ENCODE measurements at regions not wholly inside any gene's neighbourhood (a gene's known extent, or its start where the extent isn't known, plus 50 kb on each side); places are given as distances from the start of the nearest gene placed in this dataset.

- no peaks in the 10 kb centered on the region for H3K36me3 ChIP-seq (ENCODE audit: control insufficient read depth in 1 of 2, insufficient read depth in 2 of 2, low read depth in 1 of 2, low read length in 2 of 2)
- no CpG with 5 or more reads among the region's 3 CpGs for WGBS
- no peaks in the 10 kb centered on the region for H3K9me3 ChIP-seq (ENCODE audit: control insufficient read depth, low read length)
Measured at GRCh38 chr20:34163307-34163706, 51.3 kb upstream of the EIF2S2 start.

GRCh38 chr20:34164381-34164984, 52.4 kb upstream of the EIF2S2 start:
- Histone ChIP-seq H3K36me3 (ENCODE audit: control insufficient read depth in 1 of 2, insufficient read depth in 2 of 2, low read depth in 1 of 2, low read length in 2 of 2) (no peaks in the 10 kb centered on the region), H3K14ac (ENCODE audit: low read length in 2 of 2) (no peak overlapping the region), H3K27me3 (ENCODE audit: control insufficient read depth in 1 of 2, insufficient read depth in 1 of 2, low read length in 2 of 2) (no peaks in the 10 kb centered on the region), H3K4me3 (ENCODE audit: insufficient read depth in 1 of 2, low read depth in 1 of 2, low read length in 2 of 2) (no peak overlapping the region), H3K4ac (ENCODE audit: low read depth in 1 of 2, low read length in 2 of 2) (no peak overlapping the region), H2BK15ac (ENCODE audit: low read depth, poor library complexity, severe bottlenecking) (no peak overlapping the region), H3K27ac (ENCODE audit: low read length, poor library complexity, severe bottlenecking) (no peak overlapping the region), H2AK5ac (ENCODE audit: low read length, severe bottlenecking) (no peak overlapping the region), H3K23ac (ENCODE audit: low read length in 2 of 2) (no peak overlapping the region), H3K4me2 (ENCODE audit: low read length, poor library complexity, severe bottlenecking) (no peak overlapping the region), H3K4me1 (ENCODE audit: control insufficient read depth, insufficient read depth, low read depth, low read length) (no peaks in the 10 kb centered on the region), H2BK12ac (ENCODE audit: low read length in 2 of 2) (no peak overlapping the region), H3K9ac (ENCODE audit: low read length) (no peak overlapping the region), H4K8ac (ENCODE audit: low read length) (no peak overlapping the region), H2BK120ac (ENCODE audit: low read depth, low read length) (no peak overlapping the region), H2BK5ac (ENCODE audit: low read depth, low read length, poor library complexity, severe bottlenecking) (no peak overlapping the region), H2AFZ (ENCODE audit: low read depth, low read length) (no peak overlapping the region), H3K79me1 (replicated peaks; ENCODE audit: low read length, poor library complexity, severe bottlenecking) (no peaks in the 10 kb centered on the region), H3K18ac (ENCODE audit: low read depth in 1 of 2, low read length in 2 of 2) (no peak overlapping the region), H4K91ac (ENCODE audit: low read length) (no peak overlapping the region), H3K9me3 (ENCODE audit: control insufficient read depth, low read length) (no peaks in the 10 kb centered on the region)
- no peak for DNase-seq
- 98% methylated on average over 5 of the region's 5 CpGs for WGBS

More at GRCh38 chr20:34163307-34163706, 51.3 kb upstream of the EIF2S2 start:
- no peak overlapping the region for H4K91ac ChIP-seq (ENCODE audit: low read length)
- H3K4me3 ChIP-seq (ENCODE audit: insufficient read depth in 1 of 2, low read depth in 1 of 2, low read length in 2 of 2), result no peak overlapping the region
- H3K18ac ChIP-seq (ENCODE audit: low read depth in 1 of 2, low read length in 2 of 2), result no peak overlapping the region
- no peak overlapping the region for H2AFZ ChIP-seq (ENCODE audit: low read depth, low read length)
- no peaks in the 10 kb centered on the region for H3K4me1 ChIP-seq (ENCODE audit: control insufficient read depth, insufficient read depth, low read depth, low read length)
- no peak overlapping the region for H2BK12ac ChIP-seq (ENCODE audit: low read length in 2 of 2)
- no peak overlapping the region for H3K4ac ChIP-seq (ENCODE audit: low read depth in 1 of 2, low read length in 2 of 2)
- no peak overlapping the region for H3K4me2 ChIP-seq (ENCODE audit: low read length, poor library complexity, severe bottlenecking)
- no peak overlapping the region for H2AK5ac ChIP-seq (ENCODE audit: low read length, severe bottlenecking)
- DNase-seq, result no peak
- no peak overlapping the region for H3K14ac ChIP-seq (ENCODE audit: low read length in 2 of 2)
- no peak overlapping the region for H4K8ac ChIP-seq (ENCODE audit: low read length)
- no peak overlapping the region for H2BK5ac ChIP-seq (ENCODE audit: low read depth, low read length, poor library complexity, severe bottlenecking)
- H3K9ac ChIP-seq (ENCODE audit: low read length), result no peak overlapping the region
- H3K23ac ChIP-seq (ENCODE audit: low read length in 2 of 2), result no peak overlapping the region
- no peak overlapping the region for H3K27ac ChIP-seq (ENCODE audit: low read length, poor library complexity, severe bottlenecking)
- H2BK15ac ChIP-seq (ENCODE audit: low read depth, poor library complexity, severe bottlenecking), result no peak overlapping the region
- no peaks in the 10 kb centered on the region for H3K79me1 ChIP-seq (replicated peaks; ENCODE audit: low read length, poor library complexity, severe bottlenecking)
- no peak overlapping the region for H2BK120ac ChIP-seq (ENCODE audit: low read depth, low read length)
- H3K27me3 ChIP-seq (ENCODE audit: control insufficient read depth in 1 of 2, insufficient read depth in 1 of 2, low read length in 2 of 2), result peaks cover 0 to 4% of the 10 kb centered on the region in 2 experiments

GRCh38 chr20:34165018-34165619, 53.1 kb upstream of the EIF2S2 start:
- no peak overlapping the region for H3K18ac ChIP-seq (ENCODE audit: low read depth in 1 of 2, low read length in 2 of 2)
- H3K23ac ChIP-seq (ENCODE audit: low read length in 2 of 2), result no peak overlapping the region
- 0% methylated on average over 2 of the region's 2 CpGs for WGBS
- H4K8ac ChIP-seq (ENCODE audit: low read length), result no peak overlapping the region
- H2BK15ac ChIP-seq (ENCODE audit: low read depth, poor library complexity, severe bottlenecking), result no peak overlapping the region
- H3K36me3 ChIP-seq (ENCODE audit: control insufficient read depth in 1 of 2, insufficient read depth in 2 of 2, low read depth in 1 of 2, low read length in 2 of 2), result no peaks in the 10 kb centered on the region
- no peak overlapping the region for H2BK12ac ChIP-seq (ENCODE audit: low read length in 2 of 2)
- no peak overlapping the region for H3K27ac ChIP-seq (ENCODE audit: low read length, poor library complexity, severe bottlenecking)
- H2BK5ac ChIP-seq (ENCODE audit: low read depth, low read length, poor library complexity, severe bottlenecking), result no peak overlapping the region
- H3K4me2 ChIP-seq (ENCODE audit: low read length, poor library complexity, severe bottlenecking), result no peak overlapping the region
- H2AK5ac ChIP-seq (ENCODE audit: low read length, severe bottlenecking), result no peak overlapping the region
- no peak overlapping the region for H2BK120ac ChIP-seq (ENCODE audit: low read depth, low read length)
- DNase-seq, result peak; percentile 39
- no peak overlapping the region for H4K91ac ChIP-seq (ENCODE audit: low read length)
- no peaks in the 10 kb centered on the region for H3K27me3 ChIP-seq (ENCODE audit: control insufficient read depth in 1 of 2, insufficient read depth in 1 of 2, low read length in 2 of 2)
- H2AFZ ChIP-seq (ENCODE audit: low read depth, low read length), result no peak overlapping the region
- H3K14ac ChIP-seq (ENCODE audit: low read length in 2 of 2), result no peak overlapping the region
- peak overlapping the region; percentile 7 for H3K9ac ChIP-seq (ENCODE audit: low read length)
- no peak overlapping the region for H3K4ac ChIP-seq (ENCODE audit: low read depth in 1 of 2, low read length in 2 of 2)
- no peaks in the 10 kb centered on the region for H3K79me1 ChIP-seq (replicated peaks; ENCODE audit: low read length, poor library complexity, severe bottlenecking)
- H3K4me1 ChIP-seq (ENCODE audit: control insufficient read depth, insufficient read depth, low read depth, low read length), result no peaks in the 10 kb centered on the region
- no peak overlapping the region for H3K4me3 ChIP-seq (ENCODE audit: insufficient read depth in 1 of 2, low read depth in 1 of 2, low read length in 2 of 2)
- H3K9me3 ChIP-seq (ENCODE audit: control insufficient read depth, low read length), result no peaks in the 10 kb centered on the region

GRCh38 chr20:34171640-34172039, 59.6 kb upstream of the EIF2S2 start:
- Histone ChIP-seq H3K36me3 (ENCODE audit: control insufficient read depth in 1 of 2, insufficient read depth in 2 of 2, low read depth in 1 of 2, low read length in 2 of 2) (no peaks in the 10 kb centered on the region), H3K27me3 (ENCODE audit: control insufficient read depth in 1 of 2, insufficient read depth in 1 of 2, low read length in 2 of 2) (peaks cover 0 to 7% of the 10 kb centered on the region in 2 experiments), H3K4me1 (ENCODE audit: control insufficient read depth, insufficient read depth, low read depth, low read length) (no peaks in the 10 kb centered on the region), H3K4ac (ENCODE audit: low read depth in 1 of 2, low read length in 2 of 2) (no peak overlapping the region), H2AFZ (ENCODE audit: low read depth, low read length) (no peak overlapping the region), H2BK120ac (ENCODE audit: low read depth, low read length) (no peak overlapping the region), H3K9ac (ENCODE audit: low read length) (no peak overlapping the region), H3K18ac (ENCODE audit: low read depth in 1 of 2, low read length in 2 of 2) (no peak overlapping the region), H3K4me3 (ENCODE audit: insufficient read depth in 1 of 2, low read depth in 1 of 2, low read length in 2 of 2) (no peak overlapping the region), H3K23ac (ENCODE audit: low read length in 2 of 2) (no peak overlapping the region), H2BK5ac (ENCODE audit: low read depth, low read length, poor library complexity, severe bottlenecking) (no peak overlapping the region), H3K79me1 (replicated peaks; ENCODE audit: low read length, poor library complexity, severe bottlenecking) (no peaks in the 10 kb centered on the region), H4K91ac (ENCODE audit: low read length) (no peak overlapping the region), H3K9me3 (ENCODE audit: control insufficient read depth, low read length) (no peaks in the 10 kb centered on the region), H2BK12ac (ENCODE audit: low read length in 2 of 2) (no peak overlapping the region), H2AK5ac (ENCODE audit: low read length, severe bottlenecking) (no peak overlapping the region), H3K27ac (ENCODE audit: low read length, poor library complexity, severe bottlenecking) (no peak overlapping the region), H3K14ac (ENCODE audit: low read length in 2 of 2) (no peak overlapping the region), H4K8ac (ENCODE audit: low read length) (no peak overlapping the region), H2BK15ac (ENCODE audit: low read depth, poor library complexity, severe bottlenecking) (no peak overlapping the region), H3K4me2 (ENCODE audit: low read length, poor library complexity, severe bottlenecking) (no peak overlapping the region)
- peak; percentile 7 for DNase-seq
- 25% methylated on average over 4 of the region's 4 CpGs for WGBS
